HAP-1 (cell line): ENCODE measurements at regions not wholly inside any gene's neighbourhood (a gene's known extent, or its start where the extent isn't known, plus 50 kb on each side); places are given as distances from the start of the nearest gene placed in this dataset.
"Not testable (repeated sequence)": the region's sequence is repeated elsewhere in the genome, so short reads cannot be mapped to it uniquely, and the experiment has no call there.

Experiments used
- DNase-seq, 2 experiments: peaks; one replicate each; pipeline ENCODE4 v3.0.0-alpha.2; 2016 to 2020; ENCODE audit warnings: low spot score in 2 of 2
- H3K27me3 ChIP-seq: fragments of 250-450 bp; sonication (Bioruptor Pico); 2 replicates; pipeline ENCODE4 v1.5.1; 2020; ENCODE audit warnings: low read depth, mild to moderate bottlenecking, moderate library complexity
- H3K36me3 ChIP-seq: fragments of 250-450 bp; sonication (Bioruptor Pico); replicated peaks from 2 replicates; pipeline ENCODE4 v1.5.1; 2020; ENCODE audit warnings: mild to moderate bottlenecking
- H3K4me1 ChIP-seq: fragments of 250-450 bp; sonication (Bioruptor Pico); 2 replicates; pipeline ENCODE4 v1.5.1; 2020; ENCODE audit warnings: mild to moderate bottlenecking
- H3K4me3 ChIP-seq: fragments of 250-450 bp; sonication (Bioruptor Pico); 2 replicates; pipeline ENCODE4 v1.5.1; 2020; ENCODE audit warnings: mild to moderate bottlenecking, moderate library complexity
- H3K9me3 ChIP-seq: fragments of 250-450 bp; sonication (Bioruptor Pico); 2 replicates; pipeline ENCODE4 v1.5.1; 2020; ENCODE audit warnings: mild to moderate bottlenecking, moderate library complexity
- in situ Hi-C: fragments of 300-500 bp; cut with MboI; formaldehyde crosslinking; loops from 3 replicates; pipeline ENCODE4 v1.14.3; 2020; ENCODE audit warnings: low sequenced_read_pairs, inconsistent platforms, mixed read lengths

- no peaks in the 10 kb centered on the region for H3K36me3 ChIP-seq
- no peak overlapping the region for H3K4me3 ChIP-seq
- no peaks in the 10 kb centered on the region for H3K4me1 ChIP-seq
- DNase-seq = no peak
- in situ Hi-C loops = no loop called here
- no peaks in the 10 kb centered on the region for H3K27me3 ChIP-seq
- no peaks in the 10 kb centered on the region for H3K9me3 ChIP-seq
Observed at GRCh38 chr7:67894746-67895145, 898.1 kb downstream of the TYW1 start.

DNA sequence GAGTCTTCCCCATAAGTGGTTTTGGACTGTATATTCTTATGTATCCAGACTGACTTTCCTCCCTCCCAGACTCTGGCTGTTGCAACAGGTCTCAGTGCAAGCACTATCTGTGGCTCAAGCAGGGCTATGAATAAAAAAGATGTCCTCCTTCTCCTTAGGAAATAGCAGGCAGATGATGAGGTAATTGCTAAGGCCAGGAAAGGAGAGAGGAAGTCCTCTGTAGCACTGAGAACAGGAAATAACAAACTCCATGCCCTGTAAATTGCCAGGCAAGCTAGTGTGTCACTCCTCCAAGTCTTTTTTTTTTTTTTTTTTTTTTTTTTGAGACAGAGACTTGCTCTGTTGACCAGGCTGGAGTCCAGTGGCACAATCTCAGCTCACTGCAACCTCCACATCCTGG, 900.1 kb downstream of the TYW1 start:
- no peak for DNase-seq
- in situ Hi-C loops = no loop called here
- no peaks in the 10 kb centered on the region for H3K9me3 ChIP-seq
- H3K36me3 ChIP-seq = no peaks in the 10 kb centered on the region
- H3K27me3 ChIP-seq = no peaks in the 10 kb centered on the region
- no peaks in the 10 kb centered on the region for H3K4me1 ChIP-seq
- no peak overlapping the region for H3K4me3 ChIP-seq

DNA sequence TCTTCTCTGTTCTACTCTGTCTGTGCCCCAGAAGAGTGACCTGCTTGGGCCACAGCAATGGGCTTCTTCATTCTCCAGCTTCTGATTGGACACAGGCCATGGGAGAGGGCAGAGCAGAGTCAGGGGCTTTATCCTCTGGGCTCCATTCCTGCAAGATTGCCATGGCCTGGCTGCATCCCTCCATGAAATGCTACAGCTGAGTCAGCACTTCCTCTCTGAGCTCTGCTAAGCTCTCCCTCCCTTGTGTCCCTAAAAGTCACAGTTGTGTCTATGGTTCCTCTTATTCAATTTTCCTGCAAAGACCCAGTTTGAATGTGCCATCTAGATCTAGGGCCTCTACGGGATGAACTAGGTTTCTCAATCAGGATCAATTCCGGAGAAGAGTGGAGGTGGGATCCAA, 903.8 kb downstream of the TYW1 start:
- no peak overlapping the region for H3K4me3 ChIP-seq
- no peak for DNase-seq
- no peaks in the 10 kb centered on the region for H3K4me1 ChIP-seq
- no peaks in the 10 kb centered on the region for H3K9me3 ChIP-seq
- H3K36me3 ChIP-seq = no peaks in the 10 kb centered on the region
- H3K27me3 ChIP-seq = no peaks in the 10 kb centered on the region
- in situ Hi-C loops = no loop called here

- Histone ChIP-seq H3K27me3 (no peaks in the 10 kb centered on the region), H3K4me3 (no peak overlapping the region), H3K9me3 (no peaks in the 10 kb centered on the region), H3K4me1 (no peaks in the 10 kb centered on the region), H3K36me3 (no peaks in the 10 kb centered on the region)
- in situ Hi-C loops = no loop called here
- DNase-seq = no peak
Observed at GRCh38 chr7:67901808-67902480, 905.3 kb downstream of the TYW1 start.

DNA sequence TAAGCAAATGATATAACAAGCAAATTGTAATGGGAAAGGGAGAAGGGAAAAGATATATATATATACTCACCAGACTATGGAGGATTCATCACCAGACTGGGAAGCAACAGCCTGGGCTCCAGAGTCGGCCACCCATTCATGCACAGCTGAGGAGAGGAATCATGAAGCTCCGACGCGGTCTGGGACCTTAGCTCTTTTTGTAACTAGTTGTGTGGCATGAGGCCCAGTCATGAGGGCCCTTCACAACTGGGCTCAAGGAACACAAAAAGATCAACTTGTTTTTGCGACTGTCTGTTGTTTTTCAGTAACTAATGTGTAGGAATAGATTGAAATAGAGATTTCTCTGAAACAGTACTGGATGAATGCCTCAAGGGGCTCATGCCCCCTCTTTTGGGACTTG, 911.2 kb downstream of the TYW1 start:
- in situ Hi-C loops = no loop called here
- Histone ChIP-seq H3K4me3 (no peak overlapping the region), H3K9me3 (no peaks in the 10 kb centered on the region), H3K4me1 (no peaks in the 10 kb centered on the region), H3K36me3 (no peaks in the 10 kb centered on the region), H3K27me3 (no peaks in the 10 kb centered on the region)
- no peak for DNase-seq

DNA sequence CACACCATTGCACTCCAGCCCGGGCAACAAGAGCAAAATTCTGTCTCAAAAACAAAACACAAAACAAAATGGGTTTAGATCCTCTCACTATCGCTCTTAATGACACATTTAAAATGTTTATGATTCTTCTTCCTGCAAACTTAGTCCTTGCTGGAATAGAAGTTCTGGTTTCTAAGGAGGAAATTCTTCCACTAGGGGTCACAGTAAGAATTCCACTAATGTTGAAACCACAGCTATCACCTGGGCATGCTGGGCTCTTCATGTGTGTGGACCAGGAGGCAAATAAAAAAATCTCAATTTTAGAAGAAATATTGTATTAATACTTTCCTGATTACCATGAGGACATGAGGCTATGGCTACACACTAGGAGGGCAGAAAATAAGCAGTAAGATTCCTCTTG, 915.8 kb downstream of the TYW1 start:
- in situ Hi-C loops = no loop called here
- Histone ChIP-seq H3K9me3 (no peaks in the 10 kb centered on the region), H3K27me3 (no peaks in the 10 kb centered on the region), H3K4me3 (no peak overlapping the region), H3K4me1 (no peaks in the 10 kb centered on the region), H3K36me3 (no peaks in the 10 kb centered on the region)
- no peak for DNase-seq

GRCh38 chr7:67913604-67914003, 917.0 kb downstream of the TYW1 start:
- in situ Hi-C loops = no loop called here
- H3K4me1 ChIP-seq = no peaks in the 10 kb centered on the region
- H3K4me3 ChIP-seq = no peak overlapping the region
- DNase-seq = no peak
- H3K9me3 ChIP-seq = no peaks in the 10 kb centered on the region
- H3K36me3 ChIP-seq = no peaks in the 10 kb centered on the region
- no peaks in the 10 kb centered on the region for H3K27me3 ChIP-seq

GRCh38 chr7:67916111-67916510, 919.5 kb downstream of the TYW1 start:
- H3K27me3 ChIP-seq, H3K4me3 ChIP-seq, in situ Hi-C loops, H3K4me1 ChIP-seq, DNase-seq, H3K36me3 ChIP-seq, H3K9me3 ChIP-seq: not testable (repeated sequence)

- in situ Hi-C loops = no loop called here
- Histone ChIP-seq H3K4me1 (no peaks in the 10 kb centered on the region), H3K9me3 (no peaks in the 10 kb centered on the region), H3K27me3 (no peaks in the 10 kb centered on the region), H3K4me3 (no peak overlapping the region), H3K36me3 (no peaks in the 10 kb centered on the region)
- no peak for DNase-seq
Observed at GRCh38 chr7:67916571-67917436, 920.2 kb downstream of the TYW1 start.

GRCh38 chr7:67917437-67917755, 920.8 kb downstream of the TYW1 start:
- DNase-seq = no peak
- Histone ChIP-seq H3K27me3 (no peaks in the 10 kb centered on the region), H3K4me3 (no peak overlapping the region), H3K4me1 (no peaks in the 10 kb centered on the region), H3K9me3 (no peaks in the 10 kb centered on the region), H3K36me3 (no peaks in the 10 kb centered on the region)
- in situ Hi-C loops = no loop called here

DNA sequence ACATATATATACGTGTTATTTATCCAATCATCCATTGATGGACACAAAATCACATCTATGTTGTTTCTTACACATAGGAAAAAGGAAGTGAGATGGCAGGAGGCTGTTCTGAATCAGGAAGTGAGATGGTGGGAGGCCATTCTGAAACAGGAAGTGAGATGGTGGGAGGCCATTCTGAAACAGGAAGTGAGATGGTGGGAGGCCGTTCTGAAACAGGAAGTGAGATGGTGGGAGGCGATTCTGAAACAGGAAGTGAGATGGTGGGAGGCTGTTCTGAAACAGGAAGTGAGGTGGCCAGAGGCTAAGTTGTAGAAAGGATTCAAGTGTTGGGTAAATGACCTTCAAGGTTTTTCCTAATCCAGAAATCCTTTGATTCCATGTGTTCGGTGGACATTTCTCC, 921.5 kb downstream of the TYW1 start:
- no peak for DNase-seq
- H3K4me1 ChIP-seq = no peaks in the 10 kb centered on the region
- no peaks in the 10 kb centered on the region for H3K36me3 ChIP-seq
- H3K9me3 ChIP-seq = no peaks in the 10 kb centered on the region
- in situ Hi-C loops = no loop called here
- H3K27me3 ChIP-seq = no peaks in the 10 kb centered on the region
- no peak overlapping the region for H3K4me3 ChIP-seq

DNA sequence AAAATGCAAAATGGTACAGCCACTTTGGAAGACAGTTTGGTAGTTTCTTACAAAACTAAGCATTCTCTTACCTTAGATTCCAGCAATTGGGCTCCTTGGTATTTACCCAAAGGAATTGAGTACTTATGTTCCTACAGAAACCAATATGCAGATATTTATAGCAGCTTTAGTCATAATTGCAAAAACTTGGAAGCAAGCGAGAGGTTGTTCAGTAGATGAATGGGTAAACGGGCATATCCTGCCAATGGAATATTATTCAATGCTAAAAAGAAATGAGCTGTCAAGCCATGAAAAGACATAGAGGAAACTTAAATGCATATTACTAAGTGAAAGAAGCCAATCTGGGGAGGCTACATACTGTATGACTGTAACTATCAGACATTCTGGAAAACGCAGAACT, 926.7 kb downstream of the TYW1 start:
- no peaks in the 10 kb centered on the region for H3K27me3 ChIP-seq
- no peaks in the 10 kb centered on the region for H3K4me1 ChIP-seq
- DNase-seq = no peak
- H3K36me3 ChIP-seq = no peaks in the 10 kb centered on the region
- in situ Hi-C loops = no loop called here
- no peak overlapping the region for H3K4me3 ChIP-seq
- no peaks in the 10 kb centered on the region for H3K9me3 ChIP-seq

DNA sequence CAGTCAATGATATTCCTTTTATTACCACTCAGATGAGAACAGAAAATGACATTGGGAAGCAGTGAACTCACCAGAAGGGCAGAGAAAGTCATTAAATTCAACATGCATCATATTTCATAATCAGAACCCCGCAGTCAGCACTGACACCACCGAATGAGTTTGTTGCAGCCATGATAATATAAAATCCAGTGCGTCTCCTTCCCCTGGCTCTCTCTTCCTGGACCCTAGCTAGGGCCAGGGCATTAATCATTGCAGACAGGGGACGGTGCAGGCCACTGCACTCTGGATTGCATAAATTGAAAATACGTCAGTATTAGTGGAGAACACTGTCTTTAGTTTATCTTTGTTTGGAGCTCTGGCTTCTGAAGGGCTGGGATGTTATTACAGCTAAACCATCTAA, 931.5 kb downstream of the TYW1 start:
- in situ Hi-C loops = no loop called here
- no peak for DNase-seq
- Histone ChIP-seq H3K27me3 (no peaks in the 10 kb centered on the region), H3K4me1 (no peaks in the 10 kb centered on the region), H3K4me3 (no peak overlapping the region), H3K36me3 (no peaks in the 10 kb centered on the region), H3K9me3 (no peaks in the 10 kb centered on the region)

DNA sequence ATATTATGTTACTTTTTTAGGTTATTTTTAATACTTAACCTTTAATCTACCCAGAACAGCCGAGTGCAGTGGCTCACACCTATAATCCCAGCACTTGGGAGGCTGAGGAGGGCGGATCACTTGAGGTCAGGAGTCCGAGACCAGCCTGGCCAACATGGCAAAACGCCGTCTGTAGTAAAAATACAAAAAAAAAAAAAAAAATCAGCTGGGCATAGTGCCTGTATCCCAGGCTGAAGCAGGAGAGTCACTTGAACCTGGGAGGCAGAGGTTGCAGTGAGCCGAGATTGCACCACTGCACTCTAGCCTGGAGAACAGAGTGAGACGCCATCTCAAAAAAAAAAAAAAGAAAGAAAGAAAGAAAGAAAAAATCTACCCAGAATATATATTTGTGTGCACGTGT, 939.8 kb downstream of the TYW1 start:
- H3K4me1 ChIP-seq, H3K9me3 ChIP-seq, in situ Hi-C loops, H3K36me3 ChIP-seq, H3K4me3 ChIP-seq, H3K27me3 ChIP-seq, DNase-seq: not testable (repeated sequence)

DNA sequence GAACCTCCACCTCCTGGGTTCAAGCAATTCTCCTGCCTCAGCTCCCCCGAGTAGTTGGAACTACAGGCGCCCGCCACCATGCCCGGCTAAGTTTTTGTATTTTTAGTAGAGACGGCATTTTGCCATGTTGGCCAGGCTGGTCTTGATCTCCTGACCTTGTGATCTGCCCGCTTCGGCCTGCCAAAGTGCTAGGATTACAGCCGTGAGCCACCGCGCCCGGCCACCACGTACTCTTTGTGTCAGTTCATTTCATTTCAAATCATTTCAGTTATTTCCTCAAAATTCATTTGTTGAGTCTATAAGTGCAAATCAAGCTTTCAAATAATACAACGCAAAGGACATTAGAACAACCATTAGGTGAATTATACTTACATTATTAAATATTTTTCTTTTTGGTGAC, 943.8 kb downstream of the TYW1 start:
- H3K36me3 ChIP-seq = no peaks in the 10 kb centered on the region
- no peak overlapping the region for H3K4me3 ChIP-seq
- no peak for DNase-seq
- no peaks in the 10 kb centered on the region for H3K27me3 ChIP-seq
- H3K4me1 ChIP-seq = no peaks in the 10 kb centered on the region
- in situ Hi-C loops = no loop called here
- no peaks in the 10 kb centered on the region for H3K9me3 ChIP-seq
